ENCODE measurements at regions not wholly inside any gene's neighbourhood (a gene's known extent, or its start where the extent isn't known, plus 50 kb on each side); places are given as distances from the start of the nearest gene placed in this dataset.

GRCh38 chr15:48038221-48038620 is 82.6 kb upstream of the SLC24A5 start:
- intact Hi-C loops (cut with micrococcal nuclease) = no loop called here

DNA sequence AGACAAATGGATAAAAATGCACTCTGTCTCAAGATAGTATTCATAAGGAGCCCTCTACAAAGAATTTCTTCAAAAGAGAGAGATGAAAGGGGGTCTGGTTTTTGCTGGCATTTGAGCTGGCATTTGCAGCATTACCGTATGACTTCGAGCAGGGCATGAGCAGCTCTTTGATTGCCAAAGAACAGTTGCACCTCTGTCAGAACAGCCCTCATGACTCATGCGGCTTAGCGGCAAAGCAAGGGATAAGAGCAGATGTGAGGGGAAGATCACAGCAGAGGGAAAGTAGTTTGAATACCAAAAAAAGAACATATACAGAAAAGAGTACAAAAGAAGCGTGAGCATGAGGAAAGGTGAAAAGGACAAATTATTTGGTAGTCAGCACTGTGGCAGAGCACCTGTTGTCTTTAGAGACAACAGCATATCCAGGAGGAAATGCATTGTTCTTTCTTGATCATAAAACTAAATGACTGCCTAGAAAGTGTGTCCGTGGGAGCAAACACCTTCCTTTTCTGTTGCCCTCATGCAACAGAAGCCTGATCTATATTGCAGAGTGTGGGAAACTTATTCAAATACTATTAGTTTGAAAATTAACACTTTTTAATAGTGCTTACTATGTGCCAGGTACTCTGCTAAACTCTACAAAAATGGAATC is 80.5 kb upstream of the SLC24A5 start:
- intact Hi-C loops (cut with micrococcal nuclease) = no loop called here

- intact Hi-C loops (cut with micrococcal nuclease) = no loop called here
Observed at GRCh38 chr15:48041454-48041853, 79.3 kb upstream of the SLC24A5 start.

- intact Hi-C loops (cut with micrococcal nuclease) = no loop called here
Observed at GRCh38 chr15:48046813-48047438, 73.9 kb upstream of the SLC24A5 start.

GRCh38 chr15:48049736-48050135 is 71.1 kb upstream of the SLC24A5 start:
- intact Hi-C loops (cut with micrococcal nuclease) = no loop called here

- intact Hi-C loops (cut with micrococcal nuclease) = no loop called here
Observed at GRCh38 chr15:48052946-48053345, 67.8 kb upstream of the SLC24A5 start.

- intact Hi-C loops (cut with micrococcal nuclease) = no loop called here
Observed at GRCh38 chr15:48058371-48058770, 62.4 kb upstream of the SLC24A5 start.

- intact Hi-C loops (cut with micrococcal nuclease) = no loop called here
Observed at GRCh38 chr15:48059791-48060190, 61.0 kb upstream of the SLC24A5 start.

DNA sequence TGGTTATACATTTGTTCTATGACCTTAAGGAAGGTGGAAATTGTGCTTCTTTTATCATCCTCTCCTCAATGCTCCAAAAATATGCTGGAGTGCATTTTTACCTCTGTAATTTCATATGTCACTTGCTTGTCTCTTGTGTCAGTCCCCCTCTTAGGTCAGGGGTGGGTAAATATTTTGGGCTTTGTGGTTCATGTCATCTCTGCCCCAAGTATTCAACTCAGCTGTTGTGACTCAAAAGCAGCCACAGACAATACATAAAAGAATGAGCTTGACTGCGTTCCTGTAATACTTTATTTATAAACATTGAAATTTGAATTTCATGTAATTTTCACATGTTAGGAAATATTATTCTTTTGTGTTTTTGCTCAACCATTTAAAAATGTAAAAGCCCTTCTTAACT is 60.4 kb upstream of the SLC24A5 start:
- intact Hi-C loops (cut with micrococcal nuclease) = no loop called here

GRCh38 chr15:48061605-48062004 is 59.2 kb upstream of the SLC24A5 start:
- intact Hi-C loops (cut with micrococcal nuclease) = no loop called here

GRCh38 chr15:48062148-48062872 is 58.5 kb upstream of the SLC24A5 start:
- intact Hi-C loops (cut with micrococcal nuclease) = no loop called here

GRCh38 chr15:48063411-48063985 is 57.3 kb upstream of the SLC24A5 start:
- intact Hi-C loops (cut with micrococcal nuclease) = no loop called here

DNA sequence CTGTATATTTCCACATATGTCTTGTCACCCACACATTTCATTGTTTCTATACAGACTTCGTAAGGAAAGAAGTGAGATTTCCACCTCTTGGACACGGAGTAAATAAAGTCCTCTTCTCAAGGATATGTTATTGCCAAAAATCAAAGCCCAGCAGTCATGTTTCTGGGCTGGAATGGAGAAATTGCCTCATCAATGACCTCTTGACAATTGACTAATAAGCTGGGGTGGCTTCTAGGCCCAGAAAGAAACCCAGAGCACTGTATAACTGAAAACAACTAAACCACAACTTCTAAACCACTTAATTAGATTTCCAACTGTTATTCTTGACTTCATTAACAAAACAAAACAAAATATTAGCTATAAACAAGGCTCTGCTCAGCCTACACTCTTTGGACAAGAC is 56.4 kb upstream of the SLC24A5 start:
- intact Hi-C loops (cut with micrococcal nuclease) = no loop called here

- intact Hi-C loops (cut with micrococcal nuclease) = no loop called here
Observed at GRCh38 chr15:48066456-48066855, 54.3 kb upstream of the SLC24A5 start.

Data from T-helper 2 cell treated with Interferon-gamma antibody and Interleukin-4, amounts not matched to agents 100 ng/mL and 5 ng/mL, for 36 hours (primary cell).